ENCODE measurements at regions not wholly inside any gene's neighbourhood (a gene's known extent, or its start where the extent isn't known, plus 50 kb on each side); places are given as distances from the start of the nearest gene placed in this dataset.

GRCh38 chr11:111148121-111148520, 97.4 kb upstream of the POU2AF2 start:
- no peak for DNase-seq (ENCODE audit: low spot score)

DNA sequence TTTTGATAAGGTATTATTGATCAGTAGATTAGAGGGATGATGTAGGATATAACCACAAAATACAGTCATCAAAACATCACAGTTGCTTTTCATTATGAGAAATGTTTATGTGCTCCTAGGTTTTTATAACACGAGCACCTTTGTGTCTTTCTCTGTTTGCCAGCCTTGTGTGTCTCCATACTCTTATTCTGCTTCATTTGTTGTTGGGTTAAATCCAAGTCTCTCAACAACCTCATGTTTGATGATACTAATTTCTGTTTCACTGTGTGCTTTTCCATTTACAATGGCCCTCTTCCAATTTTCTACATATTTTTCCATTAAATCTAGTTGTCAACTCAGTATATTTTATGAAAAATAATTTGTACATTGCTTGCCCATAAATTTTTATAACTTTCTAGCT, 107.7 kb upstream of the POU2AF2 start:
- DNase-seq (ENCODE audit: low spot score) = no peak

DNA sequence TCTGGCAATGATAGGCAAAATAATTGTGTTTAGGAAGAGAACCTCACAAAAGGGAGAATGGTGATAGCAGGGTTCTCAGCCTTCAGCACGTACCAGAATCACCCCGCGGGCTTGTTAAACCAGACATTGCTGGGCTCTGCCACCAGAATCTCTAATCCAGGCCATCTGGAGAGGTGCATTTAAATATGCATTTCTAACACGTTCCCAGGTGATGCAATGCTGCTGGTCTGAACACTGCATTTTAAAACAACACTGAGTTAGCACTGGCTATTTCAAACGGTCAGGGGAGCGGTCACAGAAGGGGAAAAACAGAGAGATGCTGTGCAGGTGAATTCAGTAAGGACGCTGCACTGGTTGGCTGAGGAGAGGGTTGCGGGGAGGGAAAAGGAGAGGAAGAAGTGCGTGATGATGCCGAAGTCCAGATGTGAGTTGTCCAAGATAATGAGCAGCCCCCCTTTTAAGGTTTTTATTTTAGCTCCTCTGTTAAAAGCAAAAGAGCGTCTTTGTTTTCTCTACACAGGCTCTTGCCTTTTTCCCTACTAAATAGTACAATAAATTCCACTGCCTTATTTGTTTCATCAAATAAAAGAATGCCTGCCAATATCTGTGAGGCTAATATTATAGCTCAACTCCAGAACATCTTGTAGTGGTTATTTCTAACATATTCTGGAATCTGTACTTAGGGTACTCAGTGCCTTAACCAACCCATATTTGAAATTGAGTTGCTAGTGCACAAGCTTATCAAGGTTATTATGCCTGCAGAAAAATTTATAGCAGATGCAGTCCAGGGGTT, 109.6 kb upstream of the POU2AF2 start:
- DNase-seq (ENCODE audit: low spot score) = no peak

GRCh38 chr11:111135101-111135500, 110.4 kb upstream of the POU2AF2 start:
- no peak for DNase-seq (ENCODE audit: low spot score)

GRCh38 chr11:111128076-111128870, 117.3 kb upstream of the POU2AF2 start:
- no peak for DNase-seq (ENCODE audit: low spot score)

- no peak for DNase-seq (ENCODE audit: low spot score)
Observed at GRCh38 chr11:111124724-111125123, 120.8 kb upstream of the POU2AF2 start.

GRCh38 chr11:111123463-111124398, 121.8 kb upstream of the POU2AF2 start:
- no peak for DNase-seq (ENCODE audit: low spot score)

DNA sequence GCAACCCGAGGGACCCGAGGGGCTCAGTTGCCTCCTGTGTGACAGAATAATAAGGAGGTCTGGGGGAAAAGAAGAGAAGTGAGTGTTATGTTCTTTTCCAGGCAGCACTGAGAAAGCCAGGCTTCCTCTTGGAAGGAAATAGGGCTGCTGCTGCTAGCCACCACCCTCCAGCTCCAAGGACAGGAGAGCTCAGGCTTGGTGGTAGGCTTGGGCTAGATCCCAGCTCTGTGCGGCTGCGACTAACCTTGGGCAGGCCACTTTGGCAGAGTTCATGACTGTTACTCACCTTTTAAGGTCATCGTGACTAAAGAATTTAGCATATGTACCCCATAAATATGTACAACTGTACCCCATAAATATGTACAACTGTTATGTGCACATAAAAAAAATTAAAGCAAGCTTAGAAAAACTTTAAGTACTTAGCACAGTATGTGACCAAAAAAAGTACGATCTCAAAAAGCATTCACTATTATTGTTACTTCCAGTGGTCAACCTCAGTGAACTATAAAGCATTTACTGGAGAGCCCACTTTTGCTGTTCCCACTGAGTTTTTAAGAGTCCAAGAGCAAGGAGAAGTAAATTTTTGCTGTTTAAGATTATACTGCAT, 124.7 kb upstream of the POU2AF2 start:
- DNase-seq (ENCODE audit: low spot score) = no peak

DNA sequence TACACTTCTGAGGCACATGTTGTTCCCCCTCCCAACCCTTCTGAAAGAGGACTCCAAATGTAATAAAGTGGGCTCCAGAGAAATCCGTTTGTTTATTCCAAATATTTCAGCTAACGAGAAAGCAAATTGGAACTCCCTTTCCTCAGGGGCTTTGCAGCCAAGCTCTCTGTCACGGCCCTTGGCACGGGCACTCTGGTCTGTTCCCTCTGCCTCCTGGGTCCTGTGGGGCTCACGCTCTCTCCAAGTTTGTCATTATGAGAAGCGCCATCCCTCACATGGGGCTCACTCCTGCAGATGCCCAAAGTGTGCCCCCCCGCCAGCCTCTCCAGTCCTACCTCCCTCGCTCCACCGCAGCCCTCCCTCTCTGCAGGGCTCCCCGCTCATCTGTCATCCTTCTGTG, 125.4 kb upstream of the POU2AF2 start:
- no peak for DNase-seq (ENCODE audit: low spot score)

- DNase-seq (ENCODE audit: low spot score) = no peak
Observed at GRCh38 chr11:111119751-111120150, 125.8 kb upstream of the POU2AF2 start.

- DNase-seq (ENCODE audit: low spot score) = no peak
Observed at GRCh38 chr11:111115890-111116289, 129.6 kb upstream of the POU2AF2 start.

- DNase-seq (ENCODE audit: low spot score) = no peak
Observed at GRCh38 chr11:111114091-111114490, 131.4 kb upstream of the POU2AF2 start.

DNA sequence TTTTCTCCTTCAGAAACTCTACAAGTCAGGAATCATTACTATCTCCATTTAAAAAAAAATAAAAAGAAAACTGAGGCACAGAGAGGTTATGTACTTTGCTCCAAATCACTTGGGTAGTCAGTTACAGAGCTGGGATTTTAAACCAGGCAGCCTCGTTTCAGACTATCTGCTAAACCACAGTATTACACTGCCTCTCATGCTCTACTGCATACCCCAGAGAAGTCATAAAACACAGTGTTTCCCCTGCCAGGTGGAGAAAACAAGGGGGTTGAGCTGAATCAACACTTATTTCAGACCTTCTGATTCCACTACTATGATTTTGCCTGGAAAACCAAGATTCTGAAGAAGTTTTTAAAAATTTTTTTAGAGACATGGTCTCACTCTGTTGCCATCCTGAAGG, 132.9 kb upstream of the POU2AF2 start:
- DNase-seq (ENCODE audit: low spot score) = no peak

DNA sequence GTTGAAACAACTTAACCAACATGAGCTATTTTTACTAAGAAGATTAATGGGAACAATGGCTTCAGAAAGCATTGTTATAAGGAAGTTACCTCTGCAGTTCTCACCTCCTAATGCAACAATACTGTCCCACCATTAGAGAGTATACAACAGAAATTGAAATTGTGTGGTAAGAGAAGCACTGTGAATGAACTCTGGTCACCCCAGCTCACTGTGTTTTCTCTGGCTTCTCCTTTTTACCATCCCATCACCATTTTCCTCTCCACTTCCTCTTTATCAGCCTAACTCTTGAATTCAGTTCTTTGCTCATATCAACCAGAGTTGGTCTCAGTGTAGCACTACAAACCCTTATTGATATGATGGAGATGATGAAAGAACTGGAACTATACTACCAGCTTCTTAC, 138.0 kb upstream of the POU2AF2 start:
- no peak for DNase-seq (ENCODE audit: low spot score)

- DNase-seq (ENCODE audit: low spot score) = no peak
Observed at GRCh38 chr11:111106641-111107040, 138.9 kb upstream of the POU2AF2 start.

DNA sequence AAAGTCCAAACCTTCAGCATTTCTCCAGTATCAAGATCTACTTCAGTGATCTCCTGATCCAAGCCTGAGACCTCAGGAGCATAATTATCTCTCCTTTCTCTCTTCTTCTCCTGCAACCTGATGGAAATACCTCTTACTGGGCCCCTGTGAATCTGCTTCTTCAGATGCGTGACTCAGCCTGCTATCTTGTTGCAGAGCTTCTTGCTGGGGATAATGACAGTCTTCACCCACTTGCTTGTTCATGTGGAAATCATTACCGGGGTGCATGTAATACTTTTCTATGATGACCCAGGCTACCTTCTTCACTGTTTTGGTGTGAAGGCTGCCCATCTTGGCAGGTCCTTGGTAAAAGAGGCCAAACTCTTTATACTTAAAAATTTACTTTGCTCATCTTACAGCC, 140.0 kb upstream of the POU2AF2 start:
- no peak for DNase-seq (ENCODE audit: low spot score)

GRCh38 chr11:111104185-111104584, 141.3 kb upstream of the POU2AF2 start:
- DNase-seq (ENCODE audit: low spot score) = no peak

DNA sequence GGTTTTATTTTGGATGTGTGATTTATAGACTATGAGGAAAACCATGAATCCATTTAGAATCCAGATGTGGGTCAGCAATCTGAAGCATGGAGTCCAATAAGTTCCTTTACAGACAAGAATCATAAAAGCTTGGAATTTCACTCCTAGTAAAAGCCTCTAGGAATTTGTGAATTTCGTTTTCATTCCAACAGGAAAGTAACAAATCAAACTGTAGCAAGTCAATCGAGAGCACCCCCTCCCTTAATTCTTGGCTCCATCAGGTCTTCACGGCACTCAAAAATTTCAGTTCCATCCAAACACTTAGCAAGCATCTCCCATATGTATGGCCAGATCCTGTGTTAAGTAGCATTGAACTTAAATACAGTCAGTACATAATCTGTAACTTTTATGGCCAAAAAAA, 143.6 kb upstream of the POU2AF2 start:
- DNase-seq (ENCODE audit: low spot score) = no peak

DNA sequence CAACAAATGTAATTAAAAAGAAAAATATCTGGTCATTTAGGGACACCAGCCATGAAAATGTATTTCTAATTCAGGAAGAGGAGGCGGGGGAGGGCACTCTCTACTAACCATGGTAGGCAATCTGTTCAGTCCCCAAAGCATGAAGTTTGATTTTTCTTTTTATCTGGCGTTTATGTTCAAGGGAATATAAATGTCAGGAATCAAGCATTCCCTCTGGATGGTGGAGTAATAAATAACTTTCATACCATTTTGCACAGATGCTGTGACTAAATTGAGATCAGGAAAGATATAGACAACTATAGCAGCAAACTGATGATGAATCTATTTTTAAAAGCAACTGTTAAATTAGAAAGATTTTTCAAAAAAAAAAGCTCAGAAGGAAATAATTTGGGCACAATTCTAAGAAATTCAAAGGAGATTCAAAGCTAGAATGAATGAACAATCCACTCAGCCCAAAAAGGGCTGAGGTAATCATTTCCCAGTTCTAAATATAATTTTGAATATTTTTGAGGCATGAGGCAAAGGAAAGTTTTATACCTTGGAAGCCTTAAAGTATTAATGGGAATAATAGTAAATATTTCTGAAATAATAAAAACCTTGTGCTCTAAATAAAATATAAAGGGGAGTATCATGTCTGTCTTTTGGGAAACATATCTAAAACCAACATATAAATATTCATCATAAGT, 146.4 kb upstream of the POU2AF2 start:
- DNase-seq (ENCODE audit: low spot score) = no peak

GRCh38 chr11:111098091-111098490, 147.4 kb upstream of the POU2AF2 start:
- no peak for DNase-seq (ENCODE audit: low spot score)

GRCh38 chr11:111097191-111097590, 148.3 kb upstream of the POU2AF2 start:
- no peak for DNase-seq (ENCODE audit: low spot score)

Measured in AG08395 (cell line).